Neural cell (in vitro differentiated cells): ENCODE measurements at regions not wholly inside any gene's neighbourhood (a gene's known extent, or its start where the extent isn't known, plus 50 kb on each side); places are given as distances from the start of the nearest gene placed in this dataset.

Experiments used
- CTCF ChIP-seq: fragments of 450-650 bp; IDR thresholded peaks from 2 replicates; pipeline ENCODE4 v1.5.1; 2014; ENCODE audit warnings: antibody characterized with exemption, mild to moderate bottlenecking, moderate library complexity; ENCODE audit not compliant: poor library complexity, severe bottlenecking
- EP300 ChIP-seq: fragments of 450-650 bp; conservative IDR thresholded peaks from 2 replicates; pipeline ENCODE4 v1.6.1; 2014; ENCODE audit warnings: antibody characterized with exemption, mild to moderate bottlenecking, moderate library complexity; ENCODE audit not compliant: poor library complexity, severe bottlenecking
- EZH2 ChIP-seq: fragments of 200-600, 300-800 bp; shearing (Covaris generic), sonication (generic); IDR thresholded peaks from 2 replicates; pipeline ENCODE4 v1.6.1; 2014; ENCODE audit warnings: antibody characterized with exemption, low read length, borderline replicate concordance, mild to moderate bottlenecking; ENCODE audit not compliant: insufficient read depth, poor library complexity, severe bottlenecking
- POLR2AphosphoS5 ChIP-seq: IDR thresholded peaks from 2 replicates; pipeline ENCODE4 v1.6.1; 2012
- RAD21 ChIP-seq: fragments of 450-650 bp; conservative IDR thresholded peaks from 2 replicates; pipeline ENCODE4 v1.6.1; 2014; ENCODE audit warnings: antibody characterized with exemption, mild to moderate bottlenecking, moderate library complexity
- TAF1 ChIP-seq: IDR thresholded peaks from 2 replicates; pipeline ENCODE4 v1.6.1; 2012; ENCODE audit warnings: low read depth
- TF ChIP-seq, protein P1 (sequence below): IDR thresholded peaks from 2 replicates; pipeline ENCODE4 v1.6.1; 2012; ENCODE audit warnings: borderline replicate concordance

DNA sequence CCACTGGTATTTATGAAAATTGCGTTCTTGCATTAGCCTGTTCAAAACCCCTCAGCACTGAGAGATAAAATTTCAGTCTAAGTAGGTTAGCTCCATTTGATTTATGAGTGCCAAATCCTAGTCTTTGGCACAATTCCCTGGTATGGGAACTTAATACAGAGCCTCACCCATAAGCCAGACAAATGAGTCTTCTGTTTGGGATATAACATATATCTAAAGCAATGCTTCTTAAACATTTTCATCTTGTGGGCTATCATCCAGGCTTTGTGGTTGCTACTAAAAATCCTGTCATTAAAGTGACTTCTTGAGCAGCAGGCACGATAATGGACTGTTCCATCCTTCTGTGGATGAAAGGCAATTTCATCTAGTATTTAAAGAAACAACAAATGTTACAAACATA lies 419.5 kb upstream of the ACTBL2 start:
- TF ChIP-seq CTCF (no peak), EP300 (no peak), RAD21 (no peak), EZH2 (no peak), POLR2AphosphoS5 (no peak), TAF1 (no peak)
- TF ChIP-seq, protein P1, sequence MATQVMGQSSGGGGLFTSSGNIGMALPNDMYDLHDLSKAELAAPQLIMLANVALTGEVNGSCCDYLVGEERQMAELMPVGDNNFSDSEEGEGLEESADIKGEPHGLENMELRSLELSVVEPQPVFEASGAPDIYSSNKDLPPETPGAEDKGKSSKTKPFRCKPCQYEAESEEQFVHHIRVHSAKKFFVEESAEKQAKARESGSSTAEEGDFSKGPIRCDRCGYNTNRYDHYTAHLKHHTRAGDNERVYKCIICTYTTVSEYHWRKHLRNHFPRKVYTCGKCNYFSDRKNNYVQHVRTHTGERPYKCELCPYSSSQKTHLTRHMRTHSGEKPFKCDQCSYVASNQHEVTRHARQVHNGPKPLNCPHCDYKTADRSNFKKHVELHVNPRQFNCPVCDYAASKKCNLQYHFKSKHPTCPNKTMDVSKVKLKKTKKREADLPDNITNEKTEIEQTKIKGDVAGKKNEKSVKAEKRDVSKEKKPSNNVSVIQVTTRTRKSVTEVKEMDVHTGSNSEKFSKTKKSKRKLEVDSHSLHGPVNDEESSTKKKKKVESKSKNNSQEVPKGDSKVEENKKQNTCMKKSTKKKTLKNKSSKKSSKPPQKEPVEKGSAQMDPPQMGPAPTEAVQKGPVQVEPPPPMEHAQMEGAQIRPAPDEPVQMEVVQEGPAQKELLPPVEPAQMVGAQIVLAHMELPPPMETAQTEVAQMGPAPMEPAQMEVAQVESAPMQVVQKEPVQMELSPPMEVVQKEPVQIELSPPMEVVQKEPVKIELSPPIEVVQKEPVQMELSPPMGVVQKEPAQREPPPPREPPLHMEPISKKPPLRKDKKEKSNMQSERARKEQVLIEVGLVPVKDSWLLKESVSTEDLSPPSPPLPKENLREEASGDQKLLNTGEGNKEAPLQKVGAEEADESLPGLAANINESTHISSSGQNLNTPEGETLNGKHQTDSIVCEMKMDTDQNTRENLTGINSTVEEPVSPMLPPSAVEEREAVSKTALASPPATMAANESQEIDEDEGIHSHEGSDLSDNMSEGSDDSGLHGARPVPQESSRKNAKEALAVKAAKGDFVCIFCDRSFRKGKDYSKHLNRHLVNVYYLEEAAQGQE, result no peak
